GM18505 (cell line): ENCODE measurements at regions not wholly inside any gene's neighbourhood (a gene's known extent, or its start where the extent isn't known, plus 50 kb on each side); places are given as distances from the start of the nearest gene placed in this dataset.
"Not testable (repeated sequence)": the region's sequence is repeated elsewhere in the genome, so short reads cannot be mapped to it uniquely, and the experiment has no call there.

Experiments
- ATAC-seq: cut with Tn5 transposase; IDR thresholded peaks from one replicate; pipeline ENCODE4 v1.9.1; 2021; ENCODE audit not compliant: unreplicated experiment
- POLR2A ChIP-seq: IDR thresholded peaks from 4 replicates; pipeline ENCODE4 v1.6.1; 2011; ENCODE audit warnings: borderline replicate concordance; ENCODE audit not compliant: insufficient read depth, insufficient read length; ENCODE audit errors: extremely low read depth

DNA sequence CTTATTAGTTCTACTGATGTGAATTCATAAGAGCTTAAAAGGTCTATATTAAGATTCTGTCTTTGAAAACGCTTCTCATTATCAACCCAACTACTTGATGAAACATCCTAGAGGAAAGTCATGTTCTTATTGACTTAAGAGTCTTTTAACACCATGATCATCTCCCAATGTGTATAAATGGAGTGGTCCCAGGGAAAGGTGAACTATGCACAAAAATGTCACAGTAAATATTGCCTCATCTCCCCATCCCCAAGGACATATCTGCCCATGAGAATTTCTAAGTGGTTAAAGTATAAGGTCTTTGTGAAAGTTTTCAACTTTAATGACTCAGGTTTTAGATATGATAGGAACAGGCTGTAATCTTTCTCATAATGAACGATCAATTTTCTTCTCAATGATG, 240.1 kb downstream of the IRS1 start:
- TF ChIP-seq POLR2A = no peak
- ATAC-seq = no peak

DNA sequence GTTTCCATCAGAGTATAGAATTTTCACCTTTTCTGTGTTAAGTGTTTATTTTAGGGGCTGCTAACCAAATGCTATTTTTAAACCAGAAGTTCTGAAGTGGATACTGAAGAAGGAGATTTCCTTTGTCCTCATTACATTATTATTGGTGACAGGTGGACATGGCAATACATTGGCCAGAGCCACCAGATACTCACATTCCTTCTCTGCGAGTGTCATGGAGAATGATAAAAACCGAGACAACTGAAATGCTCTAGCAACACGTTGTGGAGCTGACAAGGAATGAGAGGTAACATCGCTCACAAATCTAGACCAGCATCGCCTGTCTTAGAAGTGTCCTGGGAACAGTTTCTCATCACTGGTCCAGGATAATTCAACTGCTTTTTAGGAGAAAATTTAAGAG, 241.2 kb downstream of the IRS1 start:
- TF ChIP-seq POLR2A = no peak
- no peak for ATAC-seq

DNA sequence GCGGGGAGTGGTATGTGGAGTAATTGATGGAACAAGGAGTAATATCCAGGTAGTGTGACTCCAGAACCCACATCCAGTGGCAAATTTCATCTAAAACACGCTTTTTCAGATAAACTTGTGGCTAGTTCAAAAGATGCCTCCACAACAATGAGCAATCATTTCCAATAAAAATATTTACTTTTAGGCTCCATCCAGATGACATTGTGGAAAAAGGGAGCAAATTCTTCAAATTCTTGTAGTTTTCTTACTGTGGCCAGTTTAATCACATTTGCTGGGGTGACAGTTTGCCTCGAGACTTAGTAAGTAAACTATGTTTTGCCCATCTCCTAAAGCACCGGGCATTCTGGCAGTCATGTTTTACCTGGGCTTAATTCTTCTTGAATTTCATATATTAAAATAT, 243.6 kb downstream of the IRS1 start:
- TF ChIP-seq POLR2A = no peak
- ATAC-seq = no peak

DNA sequence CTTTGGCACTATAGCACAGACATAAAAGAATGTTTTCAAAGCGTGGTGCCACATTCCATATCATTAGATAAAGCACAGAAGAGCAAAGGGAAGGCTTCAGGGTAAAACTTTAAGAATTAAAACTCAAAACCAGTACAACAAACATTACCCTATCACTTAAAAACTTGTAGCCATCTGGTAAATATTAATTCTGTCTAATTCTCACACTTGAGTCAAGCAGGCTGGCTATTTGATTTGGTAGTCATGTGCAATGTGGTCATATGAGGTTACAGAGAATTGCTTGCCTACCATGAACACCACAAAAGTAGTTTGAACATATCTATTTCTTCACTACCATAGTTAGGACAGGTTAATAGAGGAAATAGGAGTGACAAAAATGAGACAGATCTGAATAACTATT, 244.9 kb downstream of the IRS1 start:
- no peak for TF ChIP-seq POLR2A

DNA sequence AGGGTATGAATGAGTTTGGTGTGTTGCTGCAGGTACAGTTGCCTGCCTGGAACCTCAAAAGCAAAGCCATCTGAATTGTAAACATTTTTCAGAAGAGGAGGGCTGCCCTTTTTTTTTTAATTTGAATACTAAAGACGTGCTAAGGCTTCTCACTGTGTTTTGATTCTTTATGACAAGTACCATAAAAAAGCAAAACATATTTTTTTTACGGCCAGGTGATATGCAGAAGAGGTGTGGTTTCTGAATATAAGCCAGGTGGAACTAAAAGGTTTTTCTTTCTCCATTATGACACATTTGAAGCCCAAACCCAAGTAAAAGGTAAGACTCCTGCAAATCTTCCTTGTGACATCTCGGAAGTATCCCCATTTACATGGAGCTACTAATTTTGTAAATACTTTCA, 246.3 kb downstream of the IRS1 start:
- no peak for TF ChIP-seq POLR2A
- ATAC-seq = no peak

More for the DNA sequence above, 244.9 kb downstream of the IRS1 start:
- no peak for ATAC-seq

DNA sequence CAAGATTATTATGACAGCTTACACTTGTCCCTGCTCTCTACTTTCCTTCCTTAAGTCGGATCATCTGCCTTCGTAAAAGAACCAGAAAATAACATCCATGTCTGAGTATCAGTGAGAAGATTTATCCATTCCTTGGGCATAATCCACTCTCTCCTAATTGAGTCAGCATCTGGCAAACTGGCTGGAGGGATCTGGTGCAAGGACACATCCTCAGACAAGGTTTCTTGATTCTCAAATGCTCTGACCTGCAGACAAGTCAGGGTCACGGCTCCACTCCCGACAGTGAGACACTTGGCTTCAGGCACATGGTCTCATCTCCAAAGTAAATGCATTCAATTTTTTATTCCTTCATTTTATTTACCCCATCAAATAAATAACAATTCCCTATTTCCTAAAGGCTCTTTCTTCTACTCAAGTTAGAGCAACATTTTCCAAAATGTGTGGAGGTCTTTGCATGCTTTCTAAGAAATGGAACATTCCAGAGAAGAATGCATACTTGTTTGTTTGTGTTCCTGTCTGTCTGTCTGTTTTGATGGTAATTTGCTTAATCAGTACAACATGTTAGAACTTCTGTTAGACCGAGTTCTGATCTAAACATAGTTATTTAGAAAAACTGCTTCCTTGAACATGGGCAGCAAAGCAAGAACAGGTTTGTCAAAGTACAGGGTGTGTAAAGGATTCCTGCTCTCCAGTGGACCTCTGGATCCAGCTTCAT, 246.9 kb downstream of the IRS1 start:
- TF ChIP-seq POLR2A = no peak
- no peak for ATAC-seq

DNA sequence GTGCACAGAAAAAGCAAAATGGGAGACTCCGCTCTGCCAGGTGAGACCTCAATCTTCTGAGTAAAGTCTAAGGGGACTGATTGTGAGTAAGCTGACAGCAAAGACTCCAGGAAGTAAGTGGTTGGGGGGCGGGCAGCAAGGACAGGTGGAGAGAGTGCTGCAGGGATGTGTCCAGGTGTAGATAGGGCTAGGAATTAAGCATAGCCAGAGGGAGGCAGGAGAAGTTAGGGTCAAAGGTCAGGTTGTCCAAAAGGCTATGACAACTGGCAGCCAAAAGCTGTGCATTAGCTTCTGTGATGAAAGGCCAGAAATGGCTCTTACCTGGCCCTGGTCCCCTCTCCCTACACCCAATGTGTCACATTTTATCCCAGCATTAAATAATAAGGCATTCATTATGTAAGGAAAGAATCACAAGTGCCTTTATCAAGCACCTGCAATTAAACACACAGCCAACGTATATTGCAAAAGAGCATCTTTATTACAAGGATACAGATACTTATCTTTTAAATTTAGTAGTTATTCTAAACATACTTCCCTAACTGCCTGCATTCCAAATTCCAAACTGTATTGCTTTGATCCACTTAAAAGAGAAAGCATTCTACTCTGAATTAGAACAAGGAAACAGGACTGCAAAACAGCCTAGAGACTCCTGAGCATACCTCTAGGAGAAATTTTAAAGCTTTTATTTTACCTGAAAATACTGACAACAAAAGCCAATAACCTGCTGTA, 247.9 kb downstream of the IRS1 start:
- TF ChIP-seq POLR2A = no peak
- ATAC-seq = no peak

DNA sequence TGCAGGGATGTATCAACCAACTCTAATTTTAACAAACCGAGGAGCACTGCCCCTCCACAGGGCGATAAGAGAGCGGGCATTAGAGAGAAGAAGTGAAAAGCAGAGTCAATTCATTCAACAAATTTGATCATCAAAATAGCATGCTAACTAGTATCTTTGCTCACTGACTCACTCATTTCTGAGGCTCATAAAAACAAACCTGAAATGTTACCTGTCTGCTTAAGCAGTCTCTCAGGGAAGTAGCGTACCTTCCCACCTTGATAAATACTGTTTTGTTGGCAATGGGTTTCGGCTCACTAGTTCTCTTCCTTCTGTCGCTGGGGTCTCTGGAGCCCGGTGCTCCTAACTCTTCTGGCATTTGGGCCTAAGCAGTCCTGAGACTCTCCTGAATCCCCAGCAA, 248.8 kb downstream of the IRS1 start:
- no peak for ATAC-seq
- TF ChIP-seq POLR2A = no peak

DNA sequence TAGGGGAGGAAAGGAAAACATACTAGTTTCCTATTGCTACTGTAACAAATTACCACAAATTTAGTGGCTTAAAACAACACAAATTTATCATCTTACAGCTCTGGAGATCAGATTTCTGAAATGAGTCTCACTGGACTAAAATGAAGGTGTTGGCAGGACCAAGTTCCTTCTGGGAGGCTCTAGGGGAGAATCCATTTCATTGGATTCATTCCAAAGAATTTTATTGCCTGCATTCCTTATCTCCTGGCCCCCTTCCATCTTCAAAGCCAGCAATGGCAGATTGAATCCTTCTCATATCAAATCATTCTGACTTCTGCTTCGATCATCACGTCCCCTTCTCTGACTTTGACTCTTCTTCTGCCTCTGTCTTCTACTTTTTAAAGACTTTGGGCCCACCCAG, 250.9 kb downstream of the IRS1 start:
- no peak for ATAC-seq
- TF ChIP-seq POLR2A = no peak

DNA sequence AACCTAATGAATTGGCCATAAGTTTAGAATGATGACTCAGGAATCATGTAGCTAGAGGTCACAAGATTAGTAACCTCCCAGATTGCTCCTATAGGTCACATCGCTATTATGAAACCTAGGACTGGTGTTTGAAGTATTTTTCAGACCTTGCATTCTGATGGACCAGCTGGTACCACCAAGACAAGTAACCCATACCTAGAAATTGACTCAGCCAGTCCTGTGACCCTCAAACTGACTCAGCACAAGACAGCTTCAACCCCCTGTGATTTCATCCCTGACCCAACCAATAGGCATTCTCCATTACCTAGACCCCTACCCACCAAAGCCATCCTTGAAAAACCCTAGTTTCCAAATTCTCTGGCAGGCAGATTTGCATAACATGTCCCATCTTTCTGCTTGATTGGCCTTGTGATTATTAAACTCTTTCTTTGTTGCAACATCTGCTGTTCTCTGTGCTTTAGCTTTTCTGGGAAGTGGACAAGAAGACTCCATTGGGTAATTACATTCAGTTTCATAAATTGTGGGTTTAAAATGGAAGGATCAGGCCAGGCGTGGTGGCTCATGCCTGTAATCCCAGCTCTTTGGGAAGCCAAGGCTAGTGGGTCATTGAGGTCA, 254.9 kb downstream of the IRS1 start:
- no peak for ATAC-seq
- TF ChIP-seq POLR2A = no peak

DNA sequence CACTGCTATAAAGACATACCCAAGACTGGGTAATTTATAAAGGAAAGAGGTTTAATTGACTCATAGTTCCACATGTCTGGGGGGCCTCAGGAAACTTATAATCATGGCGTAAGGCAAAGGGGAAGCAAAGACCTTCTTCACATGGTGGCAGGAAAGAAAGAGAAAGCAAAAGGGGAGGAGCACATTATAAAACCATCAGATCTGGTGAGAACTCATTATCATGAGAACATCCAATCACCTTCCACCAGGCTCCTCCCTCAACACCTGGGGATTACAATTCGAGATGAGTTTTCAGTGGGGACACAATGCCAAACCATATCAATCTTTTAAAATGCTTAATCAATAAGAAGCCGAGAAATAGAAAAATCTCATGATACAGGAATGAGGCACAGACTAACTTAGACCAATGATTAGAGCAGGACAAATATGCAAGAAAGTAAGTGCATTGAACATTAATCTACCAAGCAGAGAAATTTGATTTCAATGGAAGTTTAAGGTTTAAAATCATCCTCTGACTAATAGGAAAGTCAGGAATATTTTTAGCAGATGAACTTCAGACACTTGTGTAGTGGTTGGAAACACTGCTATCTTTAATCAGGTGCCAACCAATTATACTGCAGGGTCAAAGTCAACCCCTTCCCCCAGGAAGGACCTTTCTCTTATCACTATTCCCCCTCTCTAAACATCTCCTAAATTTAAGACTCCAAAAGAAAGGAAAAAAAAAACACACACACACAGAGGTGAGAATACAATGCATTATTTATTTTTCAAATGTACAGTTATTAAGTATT, 259.2 kb downstream of the IRS1 start:
- TF ChIP-seq POLR2A = no peak
- ATAC-seq = no peak

DNA sequence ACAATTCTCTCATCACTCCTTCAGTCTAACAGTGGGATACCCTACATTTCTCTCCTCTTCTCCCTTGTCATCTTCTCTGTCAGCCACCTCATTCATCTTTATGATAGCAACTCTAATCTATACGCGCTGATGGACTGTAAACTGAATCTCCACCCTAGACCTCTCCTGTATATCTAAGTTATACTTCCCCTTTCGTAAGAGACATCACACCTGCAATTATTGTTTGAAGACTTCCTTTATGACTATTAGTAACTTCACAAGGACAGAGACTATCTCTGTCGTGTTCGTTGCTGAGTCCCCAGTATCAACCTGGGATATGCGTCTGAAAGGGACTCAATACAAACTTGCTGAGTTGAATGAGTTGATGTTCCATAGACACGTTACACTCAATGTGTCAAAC, 263.2 kb downstream of the IRS1 start:
- no peak for ATAC-seq
- no peak for TF ChIP-seq POLR2A

DNA sequence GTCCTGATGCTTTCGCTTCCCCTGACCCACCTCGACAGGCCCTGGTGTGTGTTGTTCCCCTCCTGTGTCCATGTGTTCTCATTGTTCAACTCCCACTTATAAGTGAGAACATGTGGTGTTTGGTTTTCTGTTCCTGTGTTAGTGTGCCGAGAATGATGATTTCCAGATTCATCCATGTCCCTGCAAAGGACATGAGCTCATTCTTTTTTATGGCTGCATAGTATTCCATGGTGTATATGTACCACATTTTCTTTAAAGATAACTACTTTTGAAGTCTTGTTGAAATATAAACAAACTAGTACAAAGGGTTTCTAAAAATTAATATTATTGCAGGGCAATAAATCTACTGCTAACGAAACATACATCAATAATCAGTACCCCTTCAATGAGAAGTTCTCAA, 266.6 kb downstream of the IRS1 start:
- ATAC-seq = not testable (repeated sequence)
